22Rv1 (cell line): ENCODE measurements at regions not wholly inside any gene's neighbourhood (a gene's known extent, or its start where the extent isn't known, plus 50 kb on each side); places are given as distances from the start of the nearest gene placed in this dataset.

ENCODE experiments used
- ZFX ChIP-seq: fragments of 450-650 bp; IDR thresholded peaks from 2 replicates; pipeline ENCODE4 v1.6.1; 2017; ENCODE audit warnings: antibody characterized with exemption, borderline replicate concordance
- TF ChIP-seq, protein P1 (sequence below): fragments of 450-650 bp; IDR thresholded peaks from 2 replicates; pipeline ENCODE4 v1.5.1; 2017; ENCODE audit warnings: mild to moderate bottlenecking

DNA sequence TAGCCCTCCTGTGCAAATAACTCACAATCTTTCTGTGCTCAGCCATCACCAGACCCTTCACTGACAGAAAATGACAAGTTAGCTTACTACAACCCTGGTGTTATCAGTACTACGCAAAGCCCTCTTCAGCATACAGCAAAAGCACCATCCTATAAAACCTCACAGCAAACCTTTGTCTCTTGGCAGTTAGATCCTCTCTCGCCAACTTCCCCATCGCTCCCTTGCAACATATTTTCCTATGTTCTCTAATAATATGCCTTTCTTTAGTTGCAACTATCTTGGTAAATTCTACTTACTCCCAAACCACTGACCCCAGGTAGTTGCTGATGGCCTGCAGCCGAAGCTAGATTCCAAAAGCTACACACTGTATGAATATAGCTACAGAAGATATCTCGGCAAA lies 856.9 kb upstream of the FRG1 start:
- TF ChIP-seq, protein P1, sequence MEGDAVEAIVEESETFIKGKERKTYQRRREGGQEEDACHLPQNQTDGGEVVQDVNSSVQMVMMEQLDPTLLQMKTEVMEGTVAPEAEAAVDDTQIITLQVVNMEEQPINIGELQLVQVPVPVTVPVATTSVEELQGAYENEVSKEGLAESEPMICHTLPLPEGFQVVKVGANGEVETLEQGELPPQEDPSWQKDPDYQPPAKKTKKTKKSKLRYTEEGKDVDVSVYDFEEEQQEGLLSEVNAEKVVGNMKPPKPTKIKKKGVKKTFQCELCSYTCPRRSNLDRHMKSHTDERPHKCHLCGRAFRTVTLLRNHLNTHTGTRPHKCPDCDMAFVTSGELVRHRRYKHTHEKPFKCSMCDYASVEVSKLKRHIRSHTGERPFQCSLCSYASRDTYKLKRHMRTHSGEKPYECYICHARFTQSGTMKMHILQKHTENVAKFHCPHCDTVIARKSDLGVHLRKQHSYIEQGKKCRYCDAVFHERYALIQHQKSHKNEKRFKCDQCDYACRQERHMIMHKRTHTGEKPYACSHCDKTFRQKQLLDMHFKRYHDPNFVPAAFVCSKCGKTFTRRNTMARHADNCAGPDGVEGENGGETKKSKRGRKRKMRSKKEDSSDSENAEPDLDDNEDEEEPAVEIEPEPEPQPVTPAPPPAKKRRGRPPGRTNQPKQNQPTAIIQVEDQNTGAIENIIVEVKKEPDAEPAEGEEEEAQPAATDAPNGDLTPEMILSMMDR = no peak
- no peak for TF ChIP-seq ZFX
